Fibroblast of mammary gland (primary cell): ENCODE measurements at regions not wholly inside any gene's neighbourhood (a gene's known extent, or its start where the extent isn't known, plus 50 kb on each side); places are given as distances from the start of the nearest gene placed in this dataset.

Source experiments
- DNase-seq: peaks from one replicate; pipeline ENCODE4 v3.0.0-alpha.2; 2010; ENCODE audit warnings: low read depth
- H3K4me3 ChIP-seq: 2 replicates; pipeline ENCODE4 v1.5.1; 2011; ENCODE audit warnings: low read depth, mild to moderate bottlenecking, low read length, moderate library complexity; ENCODE audit not compliant: control insufficient read depth
- TF ChIP-seq, protein P1 (sequence below): conservative IDR thresholded peaks from 2 replicates; pipeline ENCODE4 v1.5.1; 2011; ENCODE audit warnings: low read depth, low read length, inconsistent platforms; ENCODE audit not compliant: control insufficient read depth, insufficient read depth

DNA sequence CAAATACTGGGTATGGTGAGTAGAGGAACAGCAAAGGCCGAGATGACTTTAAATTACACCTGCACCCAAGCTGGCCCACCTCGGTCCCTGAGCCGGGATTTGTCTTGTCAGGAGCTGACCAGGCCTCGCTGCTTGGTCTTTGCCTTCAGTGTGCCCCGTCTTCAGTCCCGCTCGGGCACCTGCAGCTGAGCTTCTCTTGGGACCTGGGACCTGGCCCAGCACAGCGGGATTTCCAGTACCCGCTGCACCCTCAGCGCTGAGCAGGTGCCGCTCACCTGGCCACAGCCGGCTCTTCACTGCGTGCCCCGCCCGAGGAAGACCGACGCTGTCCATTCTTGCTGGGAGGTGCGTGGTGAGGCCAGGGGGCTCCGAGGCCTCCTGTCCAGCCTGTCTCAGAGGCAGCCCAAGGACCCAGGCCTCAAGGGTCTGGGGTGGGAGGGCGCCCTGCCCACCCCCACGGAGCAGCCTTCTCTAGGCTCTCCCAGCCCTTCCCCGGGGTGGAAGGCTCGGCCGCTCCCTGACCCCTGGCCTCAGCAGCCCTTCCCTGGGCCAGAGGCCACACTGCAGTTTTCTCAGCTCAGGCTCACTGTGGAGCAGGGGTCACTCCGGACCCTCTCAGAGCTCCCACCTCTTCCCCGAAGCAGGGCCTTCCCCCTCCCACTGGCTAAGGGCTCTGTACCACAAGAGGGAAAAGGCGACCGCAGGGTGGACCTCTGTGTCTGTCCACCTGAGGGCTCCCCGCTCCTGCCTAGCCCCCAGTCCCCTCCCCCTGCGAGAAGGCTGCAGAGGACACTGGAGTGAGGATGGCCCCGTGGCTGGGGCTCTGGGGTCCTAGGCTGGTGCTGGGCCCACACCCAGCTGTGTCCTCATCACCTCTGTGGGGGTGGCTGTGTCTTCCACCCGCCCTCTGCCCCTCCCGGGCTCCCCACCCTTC lies 119.3 kb downstream of the RNASET2 start:
- no peak for DNase-seq
- H3K4me3 ChIP-seq = no peak overlapping the region
- TF ChIP-seq, protein P1, sequence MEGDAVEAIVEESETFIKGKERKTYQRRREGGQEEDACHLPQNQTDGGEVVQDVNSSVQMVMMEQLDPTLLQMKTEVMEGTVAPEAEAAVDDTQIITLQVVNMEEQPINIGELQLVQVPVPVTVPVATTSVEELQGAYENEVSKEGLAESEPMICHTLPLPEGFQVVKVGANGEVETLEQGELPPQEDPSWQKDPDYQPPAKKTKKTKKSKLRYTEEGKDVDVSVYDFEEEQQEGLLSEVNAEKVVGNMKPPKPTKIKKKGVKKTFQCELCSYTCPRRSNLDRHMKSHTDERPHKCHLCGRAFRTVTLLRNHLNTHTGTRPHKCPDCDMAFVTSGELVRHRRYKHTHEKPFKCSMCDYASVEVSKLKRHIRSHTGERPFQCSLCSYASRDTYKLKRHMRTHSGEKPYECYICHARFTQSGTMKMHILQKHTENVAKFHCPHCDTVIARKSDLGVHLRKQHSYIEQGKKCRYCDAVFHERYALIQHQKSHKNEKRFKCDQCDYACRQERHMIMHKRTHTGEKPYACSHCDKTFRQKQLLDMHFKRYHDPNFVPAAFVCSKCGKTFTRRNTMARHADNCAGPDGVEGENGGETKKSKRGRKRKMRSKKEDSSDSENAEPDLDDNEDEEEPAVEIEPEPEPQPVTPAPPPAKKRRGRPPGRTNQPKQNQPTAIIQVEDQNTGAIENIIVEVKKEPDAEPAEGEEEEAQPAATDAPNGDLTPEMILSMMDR = no peak

DNA sequence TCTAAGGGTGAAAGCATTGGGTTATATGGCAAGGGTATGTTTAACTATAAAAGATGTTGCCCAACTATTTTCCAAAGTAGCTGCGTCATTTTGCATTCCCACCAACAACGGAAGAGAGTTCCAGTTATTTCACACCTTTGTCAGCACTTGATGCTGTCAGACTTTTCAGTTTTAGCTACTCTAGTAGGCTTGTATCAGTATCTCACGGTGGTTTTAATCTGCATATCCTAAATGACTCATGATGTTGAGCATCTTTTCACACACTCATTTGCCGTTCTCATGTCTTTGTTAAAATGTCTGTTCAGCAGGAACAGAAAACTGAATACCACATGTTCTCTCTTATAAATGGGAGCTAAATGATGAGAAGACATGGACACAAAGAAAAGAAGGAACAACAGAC lies 122.3 kb downstream of the RNASET2 start:
- TF ChIP-seq, protein P1 = no peak
- H3K4me3 ChIP-seq = no peak overlapping the region
- DNase-seq = no peak

DNA sequence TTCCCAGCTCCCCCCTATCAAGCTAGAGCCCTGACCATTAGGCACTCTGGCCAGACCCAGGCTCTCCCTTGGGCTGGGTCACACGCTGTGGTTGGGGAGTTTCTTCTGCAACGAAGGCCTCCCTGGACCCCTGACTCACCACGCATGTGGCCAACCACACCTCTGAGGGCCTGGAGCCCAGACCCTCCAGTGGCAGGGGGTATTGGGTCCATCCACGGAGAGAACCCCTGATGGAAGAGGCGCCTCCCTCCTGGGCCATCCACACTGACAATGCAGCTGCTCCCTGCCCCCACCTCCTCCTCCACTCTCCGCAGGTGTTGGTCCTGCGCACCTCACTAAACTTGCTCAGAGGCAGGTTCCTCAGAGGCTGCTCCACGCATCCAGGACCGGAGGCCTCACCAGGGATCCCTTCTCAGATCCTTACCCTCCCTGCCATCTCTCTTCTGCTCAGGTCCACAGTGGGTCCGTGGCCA lies 125.4 kb downstream of the RNASET2 start:
- TF ChIP-seq, protein P1 = no peak
- DNase-seq = no peak
- no peak overlapping the region for H3K4me3 ChIP-seq

DNA sequence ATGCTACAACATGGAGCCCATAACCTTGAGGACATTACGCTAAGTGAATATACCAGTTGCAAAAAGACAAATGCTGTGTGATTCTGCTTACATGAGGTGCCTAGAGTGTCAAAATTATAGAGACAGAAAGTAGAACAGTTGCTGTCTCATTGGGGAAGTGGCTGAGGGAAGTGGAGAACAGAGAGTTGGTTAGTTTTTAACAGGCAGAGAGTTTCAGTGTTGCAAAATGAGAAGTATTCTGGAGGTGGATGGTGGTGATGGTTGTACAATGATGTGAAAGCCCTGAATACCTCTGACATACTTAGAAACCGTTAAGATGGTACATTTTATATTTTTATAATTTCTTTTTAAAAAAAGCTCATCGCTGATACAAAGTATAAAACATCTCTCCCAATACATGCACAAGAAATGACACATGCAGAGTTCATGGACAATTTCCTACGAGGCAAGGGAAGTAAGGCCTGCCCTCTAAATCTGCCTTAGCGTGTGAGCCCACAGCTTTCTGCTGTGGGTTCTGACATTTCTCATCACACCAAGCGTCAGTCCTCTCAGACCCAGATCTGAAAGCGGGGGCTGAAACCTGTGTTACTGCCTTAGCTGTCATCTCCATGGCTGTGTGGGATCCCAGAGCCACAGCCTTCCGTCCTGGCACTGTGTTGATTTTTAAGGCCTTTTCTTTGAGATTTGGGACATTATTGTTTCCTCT lies 126.0 kb downstream of the RNASET2 start:
- TF ChIP-seq, protein P1 = no peak
- no peak for DNase-seq
- no peak overlapping the region for H3K4me3 ChIP-seq

DNA sequence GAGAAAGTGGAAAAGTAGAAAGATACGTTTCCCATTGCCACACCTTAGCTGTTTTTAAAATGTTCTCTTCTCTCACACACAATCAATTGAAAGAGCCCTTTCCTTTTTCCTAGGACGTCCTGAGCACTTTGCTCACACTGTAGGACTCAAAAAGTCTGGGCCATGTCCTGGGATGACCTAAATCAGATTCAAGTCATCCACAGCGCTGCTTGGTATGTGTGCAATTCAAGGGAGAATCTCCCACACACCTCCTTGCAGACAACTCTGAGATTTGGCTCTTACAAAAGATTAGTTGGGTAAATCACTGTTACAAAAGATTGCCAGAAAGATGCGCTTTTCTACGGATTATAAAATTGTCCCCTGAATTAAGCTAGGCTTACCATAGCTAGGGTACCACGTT lies 130.1 kb downstream of the RNASET2 start:
- DNase-seq = no peak
- TF ChIP-seq, protein P1 = no peak
- H3K4me3 ChIP-seq = no peak overlapping the region

DNA sequence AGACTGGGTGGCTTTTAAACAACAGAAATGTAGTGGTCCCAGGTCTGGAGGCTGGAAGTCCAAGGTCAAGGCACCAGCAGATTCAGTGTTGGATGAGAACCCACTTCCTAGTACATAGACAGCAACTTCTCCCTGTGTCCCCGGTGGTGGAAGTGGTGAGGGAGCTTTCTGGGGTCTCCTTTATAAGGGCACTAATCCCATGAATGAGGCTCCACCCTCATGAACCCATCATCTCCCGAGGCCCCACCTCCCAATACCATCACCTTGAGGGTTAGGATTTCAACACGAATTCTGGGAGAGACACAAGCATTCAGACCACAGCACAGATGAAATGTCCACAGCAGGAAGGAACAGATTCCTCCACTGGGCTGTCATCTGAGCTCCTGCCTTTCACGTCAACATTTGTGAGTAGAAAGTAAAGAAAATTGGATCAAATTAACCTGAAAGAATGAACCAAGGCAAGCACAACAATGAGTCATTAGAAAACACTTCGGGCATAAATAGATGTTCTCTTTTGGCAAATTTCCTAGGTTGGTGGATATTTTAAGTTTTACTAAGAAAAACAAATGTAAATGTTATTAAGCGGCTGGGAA lies 130.7 kb downstream of the RNASET2 start:
- peak; percentile 18 for DNase-seq

More for the DNA sequence above, 130.7 kb downstream of the RNASET2 start:
- no peak overlapping the region for H3K4me3 ChIP-seq
- TF ChIP-seq, protein P1 = no peak
